Hematopoietic multipotent progenitor cell (in vitro differentiated cells): ENCODE measurements at regions not wholly inside any gene's neighbourhood (a gene's known extent, or its start where the extent isn't known, plus 50 kb on each side); places are given as distances from the start of the nearest gene placed in this dataset.
A peak's percentile ranks its signal among the peaks of the same experiment; 100 is the strongest.
"Not testable (repeated sequence)": the region's sequence is repeated elsewhere in the genome, so short reads cannot be mapped to it uniquely, and the experiment has no call there.

Experiments used
- DNase-seq, 3 donors: peaks; one replicate each; pipeline ENCODE4 v3.0.0-alpha.2; 2011 to 2015; ENCODE audit warnings: low read depth in 2 of 3, low spot score in 2 of 3

DNA sequence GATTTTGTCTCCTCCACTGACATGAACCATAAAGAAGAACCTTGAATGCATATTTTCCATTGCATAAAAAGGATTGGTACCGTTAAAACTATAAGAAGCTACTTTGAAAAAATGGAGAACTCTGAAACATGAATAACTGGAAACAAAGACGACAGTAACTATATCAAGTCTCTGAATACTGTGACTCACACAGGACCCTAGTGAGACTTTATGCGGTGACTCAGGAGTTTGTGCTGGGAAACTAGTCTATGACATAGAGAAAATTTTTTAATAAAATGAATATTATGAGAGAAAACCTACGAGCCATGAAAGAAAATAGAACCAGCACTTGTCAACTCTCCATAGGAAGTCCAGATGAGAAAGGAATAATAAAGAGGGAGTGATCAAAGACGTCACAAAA is 339.9 kb upstream of the ADARB2 start:
- DNase-seq, result no peak

DNA sequence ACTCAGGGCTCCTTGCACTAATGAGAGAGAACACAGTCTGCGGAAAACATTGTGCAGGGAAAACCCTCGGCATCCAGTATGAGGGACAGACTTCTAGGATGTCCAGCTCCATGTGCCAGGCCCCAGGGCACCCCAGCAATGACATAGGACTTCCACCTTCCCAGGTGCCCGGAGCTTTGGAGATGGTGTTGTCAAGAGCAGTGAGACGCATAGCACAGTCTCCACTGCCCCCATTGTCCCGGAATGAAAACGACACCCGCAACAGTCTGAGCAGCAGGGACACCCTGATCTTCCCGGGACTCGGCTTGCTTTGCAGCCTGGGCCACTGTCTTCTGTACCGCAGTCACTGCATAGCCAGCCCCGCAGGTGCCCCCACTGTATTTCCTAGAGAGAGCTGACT is 339.2 kb upstream of the ADARB2 start:
- DNase-seq, result no peak

DNA sequence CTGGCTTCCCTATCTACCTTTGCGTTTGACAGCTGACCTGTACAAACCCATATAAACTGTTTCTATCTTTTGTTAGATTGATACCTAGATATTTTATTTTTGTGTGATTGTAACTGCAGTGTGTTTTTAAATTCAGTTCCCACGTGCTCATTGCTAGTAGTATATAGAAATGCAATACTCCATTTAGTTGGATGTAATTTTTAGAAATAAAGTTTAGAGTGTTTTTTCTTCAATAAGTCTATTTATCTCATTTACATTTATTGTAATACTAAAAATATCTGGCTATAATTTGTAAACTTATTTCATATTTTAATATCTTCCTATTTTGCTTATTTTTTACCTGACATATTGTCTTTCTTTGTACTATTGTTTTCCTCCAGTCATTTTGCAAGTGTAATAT is 329.7 kb upstream of the ADARB2 start:
- no peak for DNase-seq

DNA sequence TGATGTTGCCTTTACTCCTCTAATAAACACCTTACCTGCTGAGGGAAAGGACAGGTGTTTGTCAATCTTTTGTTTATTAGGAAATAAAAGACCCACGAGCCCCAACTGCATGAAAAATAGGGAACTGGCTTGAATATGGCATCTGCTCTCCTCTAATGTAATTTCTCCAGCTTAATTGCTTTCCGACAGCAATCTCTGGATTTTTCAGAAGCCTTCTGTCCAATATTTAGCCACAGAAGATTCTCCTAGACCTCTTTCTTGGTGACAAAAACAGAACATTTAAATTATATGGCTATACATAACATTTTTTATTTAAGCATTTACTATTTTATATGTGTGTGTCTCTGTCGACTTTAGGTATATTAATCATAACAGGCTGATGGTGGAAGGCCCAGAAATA is 317.4 kb upstream of the ADARB2 start:
- DNase-seq, result no peak

DNA sequence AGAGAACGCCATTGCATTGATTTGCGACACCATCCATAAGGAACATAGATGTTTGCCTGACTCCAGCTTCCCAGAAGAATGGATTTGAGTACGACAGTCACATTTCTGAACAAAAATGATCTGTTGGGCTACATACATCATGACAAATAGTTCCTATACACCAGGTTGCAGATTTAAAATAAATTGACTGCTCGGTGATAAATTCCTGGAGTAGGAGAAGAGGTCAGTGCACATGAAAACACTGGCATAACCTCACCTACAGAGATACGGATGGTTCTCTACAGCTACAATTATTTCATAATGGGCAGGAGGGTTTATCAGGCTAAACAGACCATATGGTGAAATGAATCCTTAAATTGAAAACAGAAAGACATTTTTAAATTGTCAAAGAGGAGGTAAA is 316.5 kb upstream of the ADARB2 start:
- no peak for DNase-seq

DNA sequence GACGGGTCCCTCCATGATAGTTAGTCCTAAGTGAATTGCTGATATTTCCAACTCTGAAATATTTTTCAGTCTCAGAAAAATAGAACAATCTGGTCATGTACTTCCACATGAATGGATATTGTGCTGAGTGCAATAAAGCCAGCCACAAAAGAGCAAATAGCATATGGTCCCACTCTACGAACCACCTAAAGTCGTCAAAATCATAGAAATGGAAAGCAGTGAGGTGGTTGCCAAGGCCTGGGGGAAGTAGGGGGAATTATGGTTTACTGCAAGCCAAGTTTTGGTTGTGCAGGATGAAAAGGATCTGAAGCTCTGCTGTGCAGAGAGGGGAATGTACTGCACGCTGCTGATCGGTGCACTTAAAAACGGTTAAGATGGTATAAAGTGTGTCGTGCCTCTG is 313.8 kb upstream of the ADARB2 start:
- DNase-seq, result no peak

DNA sequence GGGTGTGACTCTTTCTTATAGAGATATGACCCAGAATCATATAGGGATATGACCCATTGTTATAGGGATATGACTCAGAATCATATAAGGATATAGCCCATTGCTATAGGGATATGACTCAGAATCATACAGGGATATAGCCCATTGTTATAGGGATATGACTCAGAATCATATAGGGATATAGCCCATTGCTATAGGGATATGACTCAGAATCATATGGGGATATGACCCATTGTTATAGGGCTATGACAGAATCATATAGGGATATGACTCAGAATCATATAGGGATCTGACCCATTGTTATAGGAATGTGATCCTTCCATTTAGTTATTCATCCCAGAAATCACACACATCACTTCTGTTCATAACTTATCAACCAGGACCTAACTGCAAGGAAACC is 312.2 kb upstream of the ADARB2 start:
- DNase-seq, result no peak

DNA sequence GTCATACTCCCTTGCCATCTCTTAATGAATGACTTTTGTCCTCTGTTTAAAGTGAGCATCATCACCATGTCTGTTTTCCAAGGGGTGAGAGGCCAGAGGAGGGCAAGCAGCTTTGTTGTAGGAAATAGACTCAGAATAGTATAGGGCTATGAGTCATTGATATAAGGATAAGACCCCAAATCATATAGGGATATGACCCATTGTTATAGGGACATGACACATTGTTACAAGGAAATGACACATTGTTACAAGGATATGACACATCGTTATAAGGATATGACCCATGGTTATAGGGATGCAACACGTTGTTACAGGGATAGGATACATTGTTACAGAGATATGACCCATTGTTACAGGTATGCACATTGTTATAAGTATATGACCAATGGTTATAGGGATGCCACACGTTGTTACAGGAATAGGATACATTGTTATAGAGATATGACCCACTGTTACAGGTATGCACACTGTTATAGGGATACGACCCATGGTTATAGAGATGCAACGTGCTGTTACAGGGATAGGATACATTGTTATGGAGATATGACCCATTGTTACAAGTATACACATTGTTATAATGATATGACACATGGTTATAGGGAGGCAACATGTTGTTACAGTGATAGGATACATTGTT is 311.1 kb upstream of the ADARB2 start:
- no peak for DNase-seq

DNA sequence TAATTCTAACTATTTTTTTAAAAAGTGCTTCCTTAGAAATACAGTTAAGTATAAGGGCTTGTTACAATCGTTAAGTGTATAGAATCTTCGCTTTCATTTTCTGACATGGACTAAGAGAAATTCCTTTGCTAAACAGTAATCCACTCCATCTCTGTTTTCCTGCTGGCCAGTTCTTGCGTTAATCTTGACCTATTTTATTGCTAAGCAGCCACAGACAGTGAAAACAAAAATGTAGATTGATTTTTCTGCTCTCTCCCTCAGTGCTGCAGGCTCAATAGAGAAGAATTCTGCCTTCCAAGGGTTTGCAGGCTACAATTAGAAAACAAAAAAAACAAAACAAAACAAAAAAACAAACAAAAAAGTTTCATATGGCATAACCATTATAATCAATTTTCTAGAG is 310.4 kb upstream of the ADARB2 start:
- no peak for DNase-seq

DNA sequence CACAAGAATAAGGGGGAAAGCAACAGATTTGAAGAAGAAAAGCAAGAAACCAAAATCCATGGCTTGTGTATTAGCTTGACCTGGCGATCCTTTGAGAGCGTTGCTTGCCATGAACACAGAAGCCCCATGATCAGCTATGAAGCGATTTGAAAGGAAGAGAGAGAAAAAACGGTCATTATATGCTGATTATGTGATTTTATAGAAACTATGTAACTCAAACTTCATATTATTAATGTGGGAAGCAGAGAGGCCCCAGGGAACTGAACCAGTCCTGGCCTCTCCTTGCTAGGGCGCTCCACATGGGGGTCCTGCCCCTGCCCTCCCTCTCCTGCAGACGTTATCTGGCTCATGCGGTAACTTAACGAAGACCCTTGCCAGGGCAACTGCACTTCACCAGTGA is 306.1 kb upstream of the ADARB2 start:
- no peak for DNase-seq

DNA sequence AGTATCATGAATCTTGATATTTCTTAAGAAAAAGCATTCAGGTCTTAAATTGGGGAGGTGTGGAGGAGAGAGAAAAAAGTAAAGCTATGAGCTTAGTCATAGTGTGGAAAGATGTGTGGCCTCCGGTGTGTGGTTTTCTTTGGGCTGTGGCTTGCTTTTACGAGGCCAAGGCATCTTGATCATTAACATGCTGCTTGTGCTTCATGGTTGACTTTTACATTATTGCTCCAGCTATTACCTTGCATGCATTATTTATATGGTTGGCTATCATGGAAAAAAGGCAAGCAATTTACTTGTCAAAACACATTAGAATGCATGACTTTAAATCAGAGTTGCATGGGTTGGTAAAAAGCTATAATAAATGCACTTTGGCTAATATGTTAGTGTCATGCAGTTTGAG is 300.7 kb upstream of the ADARB2 start:
- no peak for DNase-seq

DNA sequence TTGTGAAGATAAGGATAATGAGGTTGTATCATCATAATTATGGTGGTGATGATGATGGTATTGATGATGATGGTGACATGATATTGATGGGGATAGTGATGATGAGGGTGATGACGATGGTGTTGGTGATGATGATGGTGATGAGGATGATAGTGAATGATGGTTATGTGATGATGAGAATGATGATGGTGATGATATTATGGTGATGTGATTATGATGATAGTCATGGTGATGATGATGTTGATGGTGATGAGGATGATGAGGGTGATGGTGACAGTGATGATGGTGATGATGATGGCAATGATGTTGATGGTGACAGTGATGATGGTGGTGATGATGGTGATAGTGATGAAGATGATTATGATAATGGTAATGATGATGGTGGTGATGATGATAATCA is 299.9 kb upstream of the ADARB2 start:
- no peak for DNase-seq

DNA sequence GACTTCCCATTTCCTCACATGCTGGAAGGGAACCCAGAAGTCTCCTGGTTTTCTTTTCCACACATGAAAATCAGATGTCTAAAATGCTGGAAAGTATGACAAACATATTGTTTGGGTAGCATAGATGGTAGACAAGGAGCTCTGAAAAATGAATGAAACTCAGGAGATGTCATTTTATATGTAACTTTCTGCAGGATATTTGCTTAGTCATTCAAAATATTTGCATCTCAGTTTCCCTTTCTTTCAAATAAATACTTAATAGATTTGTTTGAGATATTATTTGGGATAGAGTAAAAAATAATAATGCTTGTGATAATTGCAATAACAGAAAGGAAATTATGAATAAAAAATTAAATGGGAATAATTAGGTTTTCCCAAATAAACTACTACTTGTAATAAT is 298.9 kb upstream of the ADARB2 start:
- DNase-seq, result no peak

DNA sequence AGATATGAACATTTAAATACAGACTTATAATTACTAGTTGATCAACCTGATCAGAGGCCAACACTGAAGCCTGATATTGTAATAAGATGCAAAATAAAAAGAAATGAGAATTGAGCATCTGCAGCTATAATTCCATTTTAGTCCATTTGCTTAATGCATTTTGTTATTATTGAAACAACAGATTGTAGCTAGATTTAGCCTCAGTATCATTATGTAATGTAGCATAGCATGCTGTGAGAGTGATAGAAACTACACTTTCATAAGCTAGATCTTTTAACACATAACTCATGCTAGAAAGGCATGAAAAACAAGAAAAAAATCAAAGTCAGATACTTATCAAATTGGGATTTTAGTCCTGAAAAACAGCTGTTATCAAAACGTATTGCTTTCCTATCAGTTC is 292.7 kb upstream of the ADARB2 start:
- DNase-seq, result no peak

DNA sequence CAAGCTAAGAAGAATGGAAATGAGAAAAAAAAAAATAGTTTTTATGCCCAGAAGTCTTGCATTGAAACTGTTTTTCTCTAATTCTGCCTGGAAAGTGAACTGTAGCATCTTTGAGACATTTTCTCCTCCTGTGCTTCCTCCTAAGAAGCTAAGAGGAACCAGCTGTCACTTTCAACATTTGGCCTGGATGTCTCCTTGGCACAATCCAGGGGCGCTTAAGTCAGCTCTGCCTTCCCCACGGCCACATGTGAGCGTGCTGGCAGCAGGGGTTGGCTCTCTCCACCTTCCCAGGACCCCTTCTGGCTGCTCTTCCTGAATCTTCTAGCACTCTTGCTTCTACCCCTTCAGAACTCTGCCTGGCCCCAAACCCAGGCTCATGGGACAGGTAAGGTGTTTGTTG is 289.6 kb upstream of the ADARB2 start:
- DNase-seq, result no peak

DNA sequence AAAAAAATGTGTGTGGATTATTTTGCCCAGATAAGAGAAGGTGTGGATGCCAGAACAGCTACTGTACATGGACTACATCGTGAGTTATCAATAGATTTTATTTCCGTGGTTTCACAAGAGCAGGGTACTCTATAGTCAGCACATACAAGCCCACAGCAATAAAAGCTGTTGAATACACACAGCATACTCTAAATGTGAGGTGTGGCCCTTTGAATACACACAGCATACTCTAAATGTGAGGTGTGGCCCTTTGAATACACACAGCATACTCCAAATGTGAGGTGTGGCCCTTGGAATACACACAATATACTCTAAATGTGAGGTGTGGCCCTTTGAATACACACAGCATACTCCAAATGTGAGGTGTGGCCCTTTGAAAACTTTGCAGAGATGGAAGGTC is 287.4 kb upstream of the ADARB2 start:
- DNase-seq, result not testable (repeated sequence)

DNA sequence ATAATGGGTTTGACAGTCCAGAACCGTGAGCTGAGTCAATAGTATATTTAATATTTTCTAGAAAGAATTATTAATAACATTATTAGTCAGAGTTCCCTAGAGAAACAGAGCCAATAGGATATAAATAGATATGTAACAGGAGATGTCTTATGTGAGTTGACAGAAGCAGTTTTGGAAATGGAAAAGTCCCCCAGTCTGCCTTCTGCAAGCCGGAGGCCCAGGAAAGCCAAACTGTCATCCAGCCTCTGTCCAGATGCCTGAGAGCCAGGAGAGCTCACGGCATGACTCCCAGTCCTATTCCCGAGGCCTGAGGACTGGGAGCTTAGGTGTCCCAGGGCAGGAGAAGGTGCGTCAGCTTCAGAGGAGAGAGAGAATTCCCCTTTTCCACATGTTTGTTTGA is 286.4 kb upstream of the ADARB2 start:
- DNase-seq, result no peak

DNA sequence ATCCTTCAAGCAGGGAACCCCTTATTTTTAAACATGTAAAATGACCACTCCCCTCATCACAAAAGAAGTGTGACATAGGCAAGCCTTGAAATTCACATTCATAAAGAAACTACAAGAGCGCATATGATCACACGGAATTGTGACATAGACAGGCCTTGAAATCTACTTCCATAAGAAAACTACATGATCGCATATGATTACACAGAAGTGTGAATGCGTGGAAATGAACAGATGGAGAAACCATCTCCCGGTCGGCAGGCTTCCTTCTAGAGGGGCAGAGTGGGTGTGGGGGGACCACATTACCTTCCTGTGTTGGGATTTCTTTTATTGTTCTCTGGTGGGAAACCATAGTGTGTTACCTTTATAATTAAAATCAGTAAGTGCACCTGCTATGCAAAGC is 285.1 kb upstream of the ADARB2 start:
- no peak for DNase-seq

DNA sequence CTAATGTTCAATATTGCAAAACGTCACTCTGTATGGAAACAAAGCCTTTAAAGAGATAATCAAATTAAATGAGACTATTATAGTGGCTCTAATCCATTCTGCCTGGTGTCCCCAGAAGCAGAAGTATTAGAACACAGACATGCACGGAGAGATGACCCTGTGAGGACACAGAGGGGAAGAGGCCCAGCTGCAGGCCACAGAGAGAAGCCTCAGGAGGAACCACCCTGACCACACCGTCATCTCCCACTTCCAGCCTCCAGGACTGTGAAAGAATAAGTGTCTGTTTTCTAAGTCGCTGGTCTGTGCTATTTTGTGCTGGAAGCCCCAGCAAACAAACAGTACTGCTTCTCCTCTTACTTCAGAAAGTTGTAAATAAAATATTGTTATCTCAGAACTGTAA is 283.5 kb upstream of the ADARB2 start:
- peak in 1 of 3 donors; percentile 47 for DNase-seq

DNA sequence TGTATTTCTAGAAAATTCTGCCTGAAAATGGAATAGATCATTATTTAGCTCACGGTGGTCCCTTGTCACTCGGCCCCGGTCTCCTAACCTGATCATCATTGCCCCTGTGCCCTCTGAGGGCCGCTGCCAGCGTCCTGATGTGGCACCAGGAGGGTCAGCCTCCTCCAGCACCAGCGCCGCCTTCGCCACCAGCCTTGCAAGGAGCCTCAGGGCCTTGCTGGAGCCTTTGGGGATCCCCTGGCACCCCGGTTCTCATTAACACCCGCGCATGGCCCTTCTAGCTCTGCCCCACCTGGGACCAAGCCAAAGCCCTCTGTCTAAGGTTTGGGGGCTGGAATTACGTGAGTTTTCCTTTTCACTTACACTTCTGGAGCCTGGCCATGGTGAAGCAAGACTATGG is 282.5 kb upstream of the ADARB2 start:
- DNase-seq, result no peak

DNA sequence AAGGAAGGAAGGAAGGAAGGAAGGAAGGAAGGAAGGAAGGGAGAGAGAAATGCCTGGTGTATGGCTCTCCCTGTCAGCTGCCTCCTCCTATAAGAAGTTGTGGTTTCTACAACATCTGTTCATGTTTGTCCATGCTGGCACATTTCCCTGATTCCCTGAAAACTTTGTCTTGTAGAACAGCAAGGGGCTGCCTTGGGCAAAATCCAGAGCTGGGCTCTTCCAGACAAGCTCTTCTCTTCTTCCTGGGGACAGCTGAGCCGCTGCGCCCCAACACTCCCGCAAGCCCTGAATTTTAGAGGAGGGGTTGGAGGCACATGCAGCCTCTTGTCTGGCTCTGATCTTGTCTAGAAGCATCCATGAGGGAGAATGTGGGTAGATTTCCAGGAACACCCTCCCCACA is 282.0 kb upstream of the ADARB2 start:
- no peak for DNase-seq

DNA sequence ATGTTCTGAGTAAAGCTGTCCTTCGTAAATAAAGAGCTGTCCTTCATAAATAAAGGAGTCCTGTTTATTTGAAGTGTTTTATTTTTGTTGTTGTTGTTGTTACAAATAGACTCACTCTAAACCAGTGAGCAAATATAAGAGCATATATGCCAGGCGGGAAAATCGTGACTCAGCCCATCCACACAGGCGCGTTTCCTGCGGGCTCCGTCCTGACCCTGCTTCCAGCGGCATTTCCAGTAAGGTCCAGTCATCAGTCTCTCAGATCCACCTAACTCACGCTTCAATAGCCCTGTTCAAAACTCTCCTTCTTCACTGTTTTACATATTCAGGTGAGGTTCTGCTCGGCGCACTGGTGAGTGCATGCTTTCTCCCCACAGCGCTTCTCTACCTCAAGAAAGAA is 277.2 kb upstream of the ADARB2 start:
- DNase-seq, result no peak

DNA sequence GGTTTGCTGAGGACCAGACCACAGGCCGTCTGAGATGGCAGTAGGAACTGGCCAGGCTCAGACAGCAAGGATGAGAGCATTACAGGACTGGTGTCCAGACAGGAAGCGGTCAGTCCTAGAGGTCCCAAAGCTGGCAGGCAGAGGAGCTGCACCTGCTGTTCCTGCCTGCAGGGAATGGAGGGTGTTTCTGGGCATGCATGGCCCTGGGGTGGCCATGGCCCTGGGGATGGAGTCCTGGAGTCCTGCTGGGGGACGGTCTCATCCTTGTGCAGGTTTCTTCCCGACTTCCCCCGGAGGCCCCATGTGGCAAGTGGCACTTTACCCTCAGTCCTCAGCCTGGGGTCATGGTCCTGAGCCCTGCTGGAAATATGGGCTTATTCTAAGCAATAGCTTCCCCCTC is 274.9 kb upstream of the ADARB2 start:
- DNase-seq, result no peak
